ENCODE measurements at regions not wholly inside any gene's neighbourhood (a gene's known extent, or its start where the extent isn't known, plus 50 kb on each side); places are given as distances from the start of the nearest gene placed in this dataset.

- Histone ChIP-seq H3K27ac (ENCODE audit: low read depth, low read length) (no peak overlapping the region), H3K27me3 (ENCODE audit: control insufficient read depth, insufficient read depth, low read length, poor library complexity, severe bottlenecking) (no peaks in the 10 kb centered on the region), H3K36me3 (ENCODE audit: control insufficient read depth, insufficient read depth, low read length) (no peaks in the 10 kb centered on the region), H3K9ac (ENCODE audit: extremely low read depth, low read length, poor library complexity, severe bottlenecking) (no peak overlapping the region), H3K9me3 (ENCODE audit: control insufficient read depth, low read length) (no peaks in the 10 kb centered on the region), H3K4me1 (ENCODE audit: control insufficient read depth, insufficient read depth, low read length) (no peaks in the 10 kb centered on the region), H3K4me3 (ENCODE audit: low read length) (no peak overlapping the region)
- DNase-seq: no peak
- 80% methylated on average over 2 of the region's 3 CpGs; no CpG with 5 or more reads in 1 of the 2 experiments for WGBS, 2 experiments (ENCODE audit: insufficient coverage in 1 of 2, insufficient read length in 1 of 2)
- Mint-ChIP-seq H3K27me3 (ENCODE audit: insufficient read depth) (no peaks in the 10 kb centered on the region), H3K27ac (no peak overlapping the region), H3K4me3 (no peak overlapping the region), H3K36me3 (ENCODE audit: low read depth) (no peaks in the 10 kb centered on the region), H3K9me3 (no peaks in the 10 kb centered on the region), H3K4me1 (peaks cover 11% of the 10 kb centered on the region)
- no peak for TF ChIP-seq CTCF (conservative IDR thresholded peaks at IDR 0.05)
Observed at GRCh38 chr4:81745050-81745449, 273.3 kb upstream of the RASGEF1B start.

DNA sequence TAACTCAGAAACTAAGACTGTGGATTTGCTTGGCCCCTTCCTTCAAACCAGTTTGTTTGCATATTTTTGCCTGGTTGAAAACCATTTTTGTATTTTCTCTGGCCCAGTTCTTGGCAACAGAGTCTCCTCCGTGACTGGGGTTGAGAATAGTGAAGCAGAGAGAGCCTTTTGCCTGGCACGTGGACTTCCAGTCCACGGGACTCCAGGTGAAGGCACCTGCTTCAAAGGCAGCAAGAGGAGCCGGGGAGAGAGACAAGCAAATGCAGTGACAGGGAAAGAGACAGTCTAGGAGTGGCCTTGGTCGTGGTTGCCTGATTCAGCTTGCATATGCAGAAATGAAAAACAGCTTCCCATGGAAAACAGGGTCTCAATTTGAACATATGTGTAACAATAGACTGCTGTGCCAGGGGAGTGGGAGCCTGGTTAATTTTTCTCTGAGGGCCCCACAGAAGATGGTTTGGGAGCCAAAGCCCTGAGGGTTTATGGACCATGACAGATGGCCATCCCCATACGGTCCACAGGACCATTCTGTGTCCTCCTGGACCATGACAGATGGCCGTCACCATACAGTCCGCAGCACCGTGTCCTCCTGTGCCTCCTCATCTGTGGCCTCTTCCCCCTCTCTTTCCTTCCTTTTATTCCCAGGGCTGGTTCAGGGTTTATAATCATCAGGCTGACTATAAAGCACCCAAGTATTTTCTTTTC lies 272.2 kb upstream of the RASGEF1B start:
- TF ChIP-seq CTCF (conservative IDR thresholded peaks at IDR 0.05): no peak
- no peaks in the 10 kb centered on the region for H3K9me3 ChIP-seq (ENCODE audit: control insufficient read depth, low read length)
- Mint-ChIP-seq H3K36me3 (ENCODE audit: low read depth) (no peaks in the 10 kb centered on the region), H3K27me3 (ENCODE audit: insufficient read depth) (no peaks in the 10 kb centered on the region), H3K4me1 (peaks cover 11% of the 10 kb centered on the region), H3K9me3 (no peaks in the 10 kb centered on the region), H3K27ac (no peak overlapping the region), H3K4me3 (no peak overlapping the region)
- 91 to 98% methylated on average over 7 to 9 of the region's 9 CpGs for WGBS, 2 experiments (ENCODE audit: insufficient coverage in 1 of 2, insufficient read length in 1 of 2)
- H3K27me3 ChIP-seq (ENCODE audit: control insufficient read depth, insufficient read depth, low read length, poor library complexity, severe bottlenecking): no peaks in the 10 kb centered on the region
- no peaks in the 10 kb centered on the region for H3K4me1 ChIP-seq (ENCODE audit: control insufficient read depth, insufficient read depth, low read length)
- no peak overlapping the region for H3K27ac ChIP-seq (ENCODE audit: low read depth, low read length)
- DNase-seq: no peak
- no peak overlapping the region for H3K9ac ChIP-seq (ENCODE audit: extremely low read depth, low read length, poor library complexity, severe bottlenecking)
- no peak overlapping the region for H3K4me3 ChIP-seq (ENCODE audit: low read length)
- no peaks in the 10 kb centered on the region for H3K36me3 ChIP-seq (ENCODE audit: control insufficient read depth, insufficient read depth, low read length)

DNA sequence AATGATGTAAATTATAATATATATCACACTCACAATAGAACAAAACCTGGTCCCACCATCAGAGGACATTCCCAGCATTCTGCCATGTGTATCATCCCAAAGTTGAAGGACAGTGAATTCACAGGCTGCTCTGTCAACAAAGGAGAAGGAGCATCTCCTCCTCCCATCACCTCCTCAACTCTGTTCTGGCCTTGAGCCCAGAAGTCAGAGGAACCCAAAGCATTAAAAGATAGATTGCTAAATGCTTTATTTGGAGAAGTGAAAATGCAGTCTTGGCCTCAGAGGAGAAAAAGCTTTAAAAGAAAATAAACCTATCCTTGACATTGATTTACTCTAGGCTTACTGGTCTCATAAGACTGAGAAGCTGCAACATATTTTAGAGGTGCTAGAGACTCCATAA lies 268.8 kb upstream of the RASGEF1B start:
- no peaks in the 10 kb centered on the region for H3K9me3 ChIP-seq (ENCODE audit: control insufficient read depth, low read length)
- no peak overlapping the region for H3K9ac ChIP-seq (ENCODE audit: extremely low read depth, low read length, poor library complexity, severe bottlenecking)
- H3K4me3 Mint-ChIP-seq: no peak overlapping the region
- H3K4me1 ChIP-seq (ENCODE audit: control insufficient read depth, insufficient read depth, low read length): no peaks in the 10 kb centered on the region
- H3K27ac ChIP-seq (ENCODE audit: low read depth, low read length): no peak overlapping the region
- no peaks in the 10 kb centered on the region for H3K9me3 Mint-ChIP-seq
- H3K4me3 ChIP-seq (ENCODE audit: low read length): no peak overlapping the region
- DNase-seq: no peak
- H3K36me3 ChIP-seq (ENCODE audit: control insufficient read depth, insufficient read depth, low read length): no peaks in the 10 kb centered on the region
- no peaks in the 10 kb centered on the region for H3K36me3 Mint-ChIP-seq (ENCODE audit: low read depth)
- no peaks in the 10 kb centered on the region for H3K27me3 Mint-ChIP-seq (ENCODE audit: insufficient read depth)
- no peak for TF ChIP-seq CTCF (conservative IDR thresholded peaks at IDR 0.05)
- H3K27me3 ChIP-seq (ENCODE audit: control insufficient read depth, insufficient read depth, low read length, poor library complexity, severe bottlenecking): no peaks in the 10 kb centered on the region
- H3K27ac Mint-ChIP-seq: no peak overlapping the region
- peaks cover 11% of the 10 kb centered on the region for H3K4me1 Mint-ChIP-seq
